ENCODE measurements at regions not wholly inside any gene's neighbourhood (a gene's known extent, or its start where the extent isn't known, plus 50 kb on each side); places are given as distances from the start of the nearest gene placed in this dataset.

DNA sequence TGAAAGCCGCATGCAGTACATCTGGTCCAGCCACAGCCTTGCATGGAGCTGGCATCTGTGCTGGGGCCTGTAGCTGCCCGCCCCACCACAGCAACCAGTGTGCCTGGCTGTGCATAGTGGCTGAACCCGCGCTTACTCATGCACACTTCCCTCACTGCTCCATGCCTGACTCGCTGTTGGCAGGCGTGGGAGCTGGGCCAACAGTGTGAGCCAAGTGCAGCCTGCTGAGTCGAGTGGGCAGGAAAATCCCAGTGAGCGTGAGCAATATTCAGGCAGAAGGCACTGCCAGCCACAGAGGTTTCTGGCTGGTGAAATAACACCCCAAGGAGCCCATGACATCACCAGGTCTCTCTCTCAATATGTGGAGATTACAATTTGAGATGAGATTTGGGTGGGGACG is 1674.1 kb upstream of the TMEFF2 start:
- 51% methylated on average over 6 of the region's 9 CpGs for WGBS (ENCODE audit: missing lambda C conversion rate)
- ChIA-PET POLR2A (no interaction called here), CTCF (interaction anchor here (1.0 kb wide), 1 partner anchor 10 kb away, joined by 3 read pairs; no protein-coding TSS in a partner anchor)
- TF ChIP-seq, protein P1, sequence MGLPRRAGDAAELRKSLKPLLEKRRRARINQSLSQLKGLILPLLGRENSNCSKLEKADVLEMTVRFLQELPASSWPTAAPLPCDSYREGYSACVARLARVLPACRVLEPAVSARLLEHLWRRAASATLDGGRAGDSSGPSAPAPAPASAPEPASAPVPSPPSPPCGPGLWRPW (IDR thresholded peaks at IDR 0.05): no peak
- TF ChIP-seq FOSL2 (IDR thresholded peaks at IDR 0.05): no peak
- TF ChIP-seq FOSL2 (CRISPR knock-in tag; IDR thresholded peaks at IDR 0.05): no peak
- TF ChIP-seq HDAC2 (IDR thresholded peaks at IDR 0.05): no peak
- no peak for TF ChIP-seq MAFK (IDR thresholded peaks at IDR 0.05; ENCODE audit: partially characterized antibody)
- TF ChIP-seq, protein P2, sequence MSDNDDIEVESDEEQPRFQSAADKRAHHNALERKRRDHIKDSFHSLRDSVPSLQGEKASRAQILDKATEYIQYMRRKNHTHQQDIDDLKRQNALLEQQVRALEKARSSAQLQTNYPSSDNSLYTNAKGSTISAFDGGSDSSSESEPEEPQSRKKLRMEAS (IDR thresholded peaks at IDR 0.05): no peak
- TF ChIP-seq KDM5A (IDR thresholded peaks at IDR 0.05): no peak
- TF ChIP-seq HOXA7 (CRISPR knock-in tag; IDR thresholded peaks at IDR 0.05): no peak
- no peak for TF ChIP-seq GATA3 (IDR thresholded peaks at IDR 0.05; ENCODE audit: borderline replicate concordance)
- TF ChIP-seq SMC3 (IDR thresholded peaks at IDR 0.05): no peak
- TF ChIP-seq, protein P3, sequence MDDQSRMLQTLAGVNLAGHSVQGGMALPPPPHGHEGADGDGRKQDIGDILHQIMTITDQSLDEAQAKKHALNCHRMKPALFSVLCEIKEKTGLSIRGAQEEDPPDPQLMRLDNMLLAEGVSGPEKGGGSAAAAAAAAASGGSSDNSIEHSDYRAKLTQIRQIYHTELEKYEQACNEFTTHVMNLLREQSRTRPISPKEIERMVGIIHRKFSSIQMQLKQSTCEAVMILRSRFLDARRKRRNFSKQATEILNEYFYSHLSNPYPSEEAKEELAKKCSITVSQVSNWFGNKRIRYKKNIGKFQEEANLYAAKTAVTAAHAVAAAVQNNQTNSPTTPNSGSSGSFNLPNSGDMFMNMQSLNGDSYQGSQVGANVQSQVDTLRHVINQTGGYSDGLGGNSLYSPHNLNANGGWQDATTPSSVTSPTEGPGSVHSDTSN (IDR thresholded peaks at IDR 0.05): no peak
- TF ChIP-seq CBX8 (IDR thresholded peaks at IDR 0.05): no peak
- TF ChIP-seq POLR2AphosphoS2 (conservative IDR thresholded peaks at IDR 0.05; ENCODE audit: low read length): no peak
- no peak for TF ChIP-seq RCOR1 (IDR thresholded peaks at IDR 0.05; ENCODE audit: low read depth, low read length)
- TF ChIP-seq, protein P4, sequence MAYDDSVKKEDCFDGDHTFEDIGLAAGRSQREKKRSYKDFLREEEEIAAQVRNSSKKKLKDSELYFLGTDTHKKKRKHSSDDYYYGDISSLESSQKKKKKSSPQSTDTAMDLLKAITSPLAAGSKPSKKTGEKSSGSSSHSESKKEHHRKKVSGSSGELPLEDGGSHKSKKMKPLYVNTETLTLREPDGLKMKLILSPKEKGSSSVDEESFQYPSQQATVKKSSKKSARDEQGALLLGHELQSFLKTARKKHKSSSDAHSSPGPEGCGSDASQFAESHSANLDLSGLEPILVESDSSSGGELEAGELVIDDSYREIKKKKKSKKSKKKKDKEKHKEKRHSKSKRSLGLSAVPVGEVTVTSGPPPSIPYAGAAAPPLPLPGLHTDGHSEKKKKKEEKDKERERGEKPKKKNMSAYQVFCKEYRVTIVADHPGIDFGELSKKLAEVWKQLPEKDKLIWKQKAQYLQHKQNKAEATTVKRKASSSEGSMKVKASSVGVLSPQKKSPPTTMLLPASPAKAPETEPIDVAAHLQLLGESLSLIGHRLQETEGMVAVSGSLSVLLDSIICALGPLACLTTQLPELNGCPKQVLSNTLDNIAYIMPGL (CRISPR knock-in tag; IDR thresholded peaks at IDR 0.05; ENCODE audit: borderline replicate concordance): no peak
- H3K27ac ChIP-seq: no peak overlapping the region
- H3K4me1 ChIP-seq: no peaks in the 10 kb centered on the region
- DNase-seq (ENCODE audit: low read depth in 1 of 2, low spot score in 1 of 2) (no peak), ATAC-seq (no peak), FAIRE-seq (no peak)
- H3K4me2 ChIP-seq: no peak overlapping the region
- H3K4me3 ChIP-seq: no peak overlapping the region
- no peaks in the 10 kb centered on the region for H3K9me3 ChIP-seq

DNA sequence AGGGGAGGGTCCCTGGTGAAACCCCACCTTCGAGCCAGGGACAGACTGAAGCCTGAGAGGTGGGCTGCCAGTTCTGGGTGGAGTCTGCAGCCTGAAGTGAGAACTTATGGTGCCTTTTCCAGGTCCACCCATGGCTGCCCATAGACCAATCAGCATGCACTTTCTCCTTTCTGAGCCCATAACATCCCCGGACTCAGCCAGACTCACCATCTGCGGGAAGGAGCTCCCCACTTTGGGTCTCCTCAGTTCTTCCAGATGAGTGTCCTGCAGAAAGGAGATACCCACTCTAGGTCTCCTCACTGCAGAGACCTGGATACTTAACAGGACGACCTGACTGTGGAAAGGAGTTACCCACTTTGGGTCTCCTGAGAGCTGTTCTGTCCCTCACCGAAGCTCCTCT is 1673.4 kb upstream of the TMEFF2 start:
- Histone ChIP-seq H3K27ac (no peak overlapping the region), H3K4me2 (no peak overlapping the region), H3K4me1 (no peaks in the 10 kb centered on the region), H3K4me3 (no peak overlapping the region), H3K9me3 (no peaks in the 10 kb centered on the region)
- DNase-seq (ENCODE audit: low read depth in 1 of 2, low spot score in 1 of 2) (no peak), ATAC-seq (no peak), FAIRE-seq (no peak)
- ChIA-PET POLR2A (no interaction called here), CTCF (interaction anchor here (1.0 kb wide), 1 partner anchor 10 kb away, joined by 3 read pairs; no protein-coding TSS in a partner anchor)
- WGBS (ENCODE audit: missing lambda C conversion rate): 41% methylated on average over 4 of the region's 5 CpGs
- TF ChIP-seq, protein P5, sequence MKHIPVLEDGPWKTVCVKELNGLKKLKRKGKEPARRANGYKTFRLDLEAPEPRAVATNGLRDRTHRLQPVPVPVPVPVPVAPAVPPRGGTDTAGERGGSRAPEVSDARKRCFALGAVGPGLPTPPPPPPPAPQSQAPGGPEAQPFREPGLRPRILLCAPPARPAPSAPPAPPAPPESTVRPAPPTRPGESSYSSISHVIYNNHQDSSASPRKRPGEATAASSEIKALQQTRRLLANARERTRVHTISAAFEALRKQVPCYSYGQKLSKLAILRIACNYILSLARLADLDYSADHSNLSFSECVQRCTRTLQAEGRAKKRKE (CRISPR knock-in tag; IDR thresholded peaks at IDR 0.05; ENCODE audit: low read depth): no peak
- no peak for TF ChIP-seq CHD2 (IDR thresholded peaks at IDR 0.05; ENCODE audit: low read length, partially characterized antibody)
- TF ChIP-seq, protein P6, sequence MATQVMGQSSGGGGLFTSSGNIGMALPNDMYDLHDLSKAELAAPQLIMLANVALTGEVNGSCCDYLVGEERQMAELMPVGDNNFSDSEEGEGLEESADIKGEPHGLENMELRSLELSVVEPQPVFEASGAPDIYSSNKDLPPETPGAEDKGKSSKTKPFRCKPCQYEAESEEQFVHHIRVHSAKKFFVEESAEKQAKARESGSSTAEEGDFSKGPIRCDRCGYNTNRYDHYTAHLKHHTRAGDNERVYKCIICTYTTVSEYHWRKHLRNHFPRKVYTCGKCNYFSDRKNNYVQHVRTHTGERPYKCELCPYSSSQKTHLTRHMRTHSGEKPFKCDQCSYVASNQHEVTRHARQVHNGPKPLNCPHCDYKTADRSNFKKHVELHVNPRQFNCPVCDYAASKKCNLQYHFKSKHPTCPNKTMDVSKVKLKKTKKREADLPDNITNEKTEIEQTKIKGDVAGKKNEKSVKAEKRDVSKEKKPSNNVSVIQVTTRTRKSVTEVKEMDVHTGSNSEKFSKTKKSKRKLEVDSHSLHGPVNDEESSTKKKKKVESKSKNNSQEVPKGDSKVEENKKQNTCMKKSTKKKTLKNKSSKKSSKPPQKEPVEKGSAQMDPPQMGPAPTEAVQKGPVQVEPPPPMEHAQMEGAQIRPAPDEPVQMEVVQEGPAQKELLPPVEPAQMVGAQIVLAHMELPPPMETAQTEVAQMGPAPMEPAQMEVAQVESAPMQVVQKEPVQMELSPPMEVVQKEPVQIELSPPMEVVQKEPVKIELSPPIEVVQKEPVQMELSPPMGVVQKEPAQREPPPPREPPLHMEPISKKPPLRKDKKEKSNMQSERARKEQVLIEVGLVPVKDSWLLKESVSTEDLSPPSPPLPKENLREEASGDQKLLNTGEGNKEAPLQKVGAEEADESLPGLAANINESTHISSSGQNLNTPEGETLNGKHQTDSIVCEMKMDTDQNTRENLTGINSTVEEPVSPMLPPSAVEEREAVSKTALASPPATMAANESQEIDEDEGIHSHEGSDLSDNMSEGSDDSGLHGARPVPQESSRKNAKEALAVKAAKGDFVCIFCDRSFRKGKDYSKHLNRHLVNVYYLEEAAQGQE (IDR thresholded peaks at IDR 0.05): no peak
- TF ChIP-seq, protein P7, sequence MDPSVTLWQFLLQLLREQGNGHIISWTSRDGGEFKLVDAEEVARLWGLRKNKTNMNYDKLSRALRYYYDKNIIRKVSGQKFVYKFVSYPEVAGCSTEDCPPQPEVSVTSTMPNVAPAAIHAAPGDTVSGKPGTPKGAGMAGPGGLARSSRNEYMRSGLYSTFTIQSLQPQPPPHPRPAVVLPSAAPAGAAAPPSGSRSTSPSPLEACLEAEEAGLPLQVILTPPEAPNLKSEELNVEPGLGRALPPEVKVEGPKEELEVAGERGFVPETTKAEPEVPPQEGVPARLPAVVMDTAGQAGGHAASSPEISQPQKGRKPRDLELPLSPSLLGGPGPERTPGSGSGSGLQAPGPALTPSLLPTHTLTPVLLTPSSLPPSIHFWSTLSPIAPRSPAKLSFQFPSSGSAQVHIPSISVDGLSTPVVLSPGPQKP (IDR thresholded peaks at IDR 0.05; ENCODE audit: low read depth, low read length): no peak
- no peak for TF ChIP-seq CBX2 (IDR thresholded peaks at IDR 0.05; ENCODE audit: borderline replicate concordance, low read depth)
- TF ChIP-seq, protein P8, sequence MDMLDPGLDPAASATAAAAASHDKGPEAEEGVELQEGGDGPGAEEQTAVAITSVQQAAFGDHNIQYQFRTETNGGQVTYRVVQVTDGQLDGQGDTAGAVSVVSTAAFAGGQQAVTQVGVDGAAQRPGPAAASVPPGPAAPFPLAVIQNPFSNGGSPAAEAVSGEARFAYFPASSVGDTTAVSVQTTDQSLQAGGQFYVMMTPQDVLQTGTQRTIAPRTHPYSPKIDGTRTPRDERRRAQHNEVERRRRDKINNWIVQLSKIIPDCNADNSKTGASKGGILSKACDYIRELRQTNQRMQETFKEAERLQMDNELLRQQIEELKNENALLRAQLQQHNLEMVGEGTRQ (IDR thresholded peaks at IDR 0.05): no peak
- TF ChIP-seq CBX8 (IDR thresholded peaks at IDR 0.05): no peak
- TF ChIP-seq FOSL2 (IDR thresholded peaks at IDR 0.05): no peak
- no peak for TF ChIP-seq FOSL2 (CRISPR knock-in tag; IDR thresholded peaks at IDR 0.05)
- TF ChIP-seq ZSCAN20 (CRISPR knock-in tag; IDR thresholded peaks at IDR 0.05): no peak
- no peak for TF ChIP-seq RAD21 (conservative IDR thresholded peaks at IDR 0.05 in 1 of 2, IDR thresholded peaks at IDR 0.05 in 1 of 2)
